Progenitor cell of endocrine pancreas (in vitro differentiated cells): ENCODE measurements at regions not wholly inside any gene's neighbourhood (a gene's known extent, or its start where the extent isn't known, plus 50 kb on each side); places are given as distances from the start of the nearest gene placed in this dataset.

ENCODE experiments used
- DNase-seq: peaks from one replicate; pipeline ENCODE4 v3.0.0; 2021; ENCODE audit warnings: low spot score; ENCODE audit not compliant: unreplicated experiment
- H3K27ac Mint-ChIP-seq: 2 replicates; pipeline ENCODE4 v1.8.0; 2021; ENCODE audit warnings: mild to moderate bottlenecking, moderate library complexity, mixed read lengths
- H3K27me3 Mint-ChIP-seq: 2 replicates; pipeline ENCODE4 v1.8.0; 2021; ENCODE audit warnings: mixed read lengths
- H3K36me3 Mint-ChIP-seq: 2 replicates; pipeline ENCODE4 v1.8.0; 2022; ENCODE audit warnings: mixed read lengths; ENCODE audit not compliant: insufficient read depth
- H3K4me1 Mint-ChIP-seq: 2 replicates; pipeline ENCODE4 v1.8.0; 2021; ENCODE audit warnings: low read depth, mixed read lengths
- H3K4me3 Mint-ChIP-seq: 2 replicates; pipeline ENCODE4 v1.8.0; 2021; ENCODE audit warnings: low read depth, mild to moderate bottlenecking, moderate library complexity, mixed read lengths
- H3K9me3 Mint-ChIP-seq: 2 replicates; pipeline ENCODE4 v1.8.0; 2021; ENCODE audit warnings: low read depth, mixed read lengths
- CTCF ChIP-seq: fragments of 200-600 bp; sonication (generic); IDR thresholded peaks from one replicate; pipeline ENCODE4 v1.5.0; 2021; ENCODE audit warnings: antibody characterized with exemption, mild to moderate bottlenecking; ENCODE audit not compliant: unreplicated experiment

- H3K4me1 Mint-ChIP-seq: peaks cover 1% of the 10 kb centered on the region
- H3K27ac Mint-ChIP-seq: no peak overlapping the region
Observed at GRCh38 chr16:79263425-79263824, 337.1 kb downstream of the MAF start.

More at GRCh38 chr16:79263425-79263824, 337.1 kb downstream of the MAF start:
- TF ChIP-seq CTCF: no peak
- Mint-ChIP-seq H3K27me3 (peaks cover 6% of the 10 kb centered on the region), H3K36me3 (no peaks in the 10 kb centered on the region), H3K9me3 (no peaks in the 10 kb centered on the region), H3K4me3 (no peak overlapping the region)
- DNase-seq: no peak
